Smooth muscle cell (in vitro differentiated cells): ENCODE measurements at regions not wholly inside any gene's neighbourhood (a gene's known extent, or its start where the extent isn't known, plus 50 kb on each side); places are given as distances from the start of the nearest gene placed in this dataset.

Source experiments
- DNase-seq: peaks from one replicate; lab custom pipeline; 2025; ENCODE audit not compliant: unreplicated experiment; lab: John Stamatoyannopoulos, UW
- H2AFZ ChIP-seq: fragments of 200-600 bp; sonication (generic); 2 replicates; pipeline ENCODE4 v1.6.0; 2016; ENCODE audit warnings: antibody characterized with exemption, low read depth, mild to moderate bottlenecking
- H3F3A ChIP-seq: fragments of 200-600 bp; sonication (generic); 2 replicates; pipeline ENCODE4 v1.6.0; 2017; ENCODE audit warnings: antibody characterized with exemption, low read depth
- H3K27ac ChIP-seq: fragments of 200-600 bp; sonication (generic); 2 replicates; pipeline ENCODE4 v1.5.1; 2016; ENCODE audit warnings: low read depth, mild to moderate bottlenecking
- H3K27me3 ChIP-seq: fragments of 200-600 bp; sonication (generic); 2 replicates; pipeline ENCODE4 v1.6.1; 2016; ENCODE audit warnings: low read depth, mild to moderate bottlenecking
- H3K36me3 ChIP-seq: fragments of 200-600 bp; sonication (generic); 2 replicates; pipeline ENCODE4 v1.5.1; 2016; ENCODE audit warnings: low read depth
- H3K4me1 ChIP-seq: fragments of 200-600 bp; sonication (generic); 2 replicates; pipeline ENCODE4 v1.5.1; 2016; ENCODE audit warnings: low read depth
- H3K4me2 ChIP-seq: fragments of 200-600 bp; sonication (generic); 2 replicates; pipeline ENCODE4 v1.6.0; 2016; ENCODE audit warnings: mild to moderate bottlenecking
- H3K4me3 ChIP-seq: fragments of 200-600 bp; sonication (generic); 2 replicates; pipeline ENCODE4 v1.5.1; 2016; ENCODE audit warnings: mild to moderate bottlenecking
- H3K79me2 ChIP-seq: fragments of 200-600 bp; sonication (generic); 2 replicates; pipeline ENCODE4 v1.6.0; 2016; ENCODE audit warnings: low read depth, mild to moderate bottlenecking
- H3K9ac ChIP-seq: fragments of 200-600 bp; sonication (generic); 2 replicates; pipeline ENCODE4 v1.6.0; 2016; ENCODE audit warnings: low read depth
- H3K9me3 ChIP-seq: fragments of 200-600 bp; sonication (generic); replicated peaks from 2 replicates; pipeline ENCODE4 v1.5.1; 2016; ENCODE audit warnings: low read depth
- H4K20me1 ChIP-seq: fragments of 200-600 bp; sonication (generic); 2 replicates; pipeline ENCODE4 v1.6.0; 2016; ENCODE audit warnings: low read depth
- WGBS: methylation state at CpG from one replicate; pipeline ENCODE4 v1.1.7; 2016; ENCODE audit warnings: low lambda C conversion rate; 5-methylcytosine and 5-hydroxymethylcytosine counted together
- TF ChIP-seq, protein P1 (sequence below): fragments of 200-600 bp; sonication (generic); IDR thresholded peaks from 2 replicates; pipeline ENCODE4 v1.5.1; 2017; ENCODE audit warnings: borderline replicate concordance, mild to moderate bottlenecking, antibody characterized with exemption; ENCODE audit not compliant: insufficient read depth, poor library complexity, severe bottlenecking

DNA sequence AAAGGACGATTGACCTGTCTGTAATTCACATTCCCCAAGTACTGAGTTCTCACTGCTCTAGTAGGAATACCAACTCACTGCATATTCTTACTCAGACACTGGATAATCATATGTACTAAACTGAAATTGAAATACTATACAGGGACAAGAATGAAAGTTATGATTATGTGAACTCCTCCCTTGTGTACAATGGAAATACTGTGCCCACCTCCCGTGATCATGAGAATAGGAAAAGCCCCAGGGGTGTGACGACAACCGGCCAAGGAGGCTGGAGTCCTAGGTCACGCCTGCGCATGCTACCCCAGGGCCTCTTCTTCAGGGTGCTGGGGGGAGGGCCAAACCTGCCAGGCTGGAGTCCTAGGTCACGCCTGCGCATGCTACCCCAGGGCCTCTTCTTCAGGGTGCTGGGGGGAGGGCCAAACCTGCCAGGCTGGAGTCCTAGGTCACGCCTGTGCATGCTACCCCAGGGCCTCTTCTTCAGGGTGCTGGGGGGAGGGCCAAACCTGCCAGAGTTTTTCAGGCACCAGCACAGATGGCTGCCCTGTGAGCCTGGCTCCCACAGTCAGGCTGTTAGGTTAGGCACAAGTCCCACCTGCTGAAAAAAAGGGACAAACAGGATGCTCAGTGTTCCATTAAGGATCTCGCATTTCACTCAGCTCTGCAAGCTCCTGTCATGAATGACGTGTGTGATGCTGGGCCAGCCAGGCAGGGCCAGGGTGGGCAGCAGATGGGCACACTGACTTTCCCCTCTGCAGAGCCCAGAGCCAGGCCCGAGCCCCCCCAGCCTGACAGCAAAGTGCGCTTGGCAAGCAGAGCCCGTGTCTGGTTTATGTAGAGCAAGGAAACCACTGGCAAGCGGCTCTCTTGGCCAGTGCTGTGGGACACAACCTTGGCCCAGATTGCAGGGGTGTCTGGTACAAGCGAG is 107.7 kb downstream of the FOXF2 start:
- WGBS = 89% methylated on average over 16 of the region's 16 CpGs
- no peak overlapping the region for H3K4me2 ChIP-seq
- no peaks in the 10 kb centered on the region for H3K9me3 ChIP-seq
- no peaks in the 10 kb centered on the region for H3K4me1 ChIP-seq
- H4K20me1 ChIP-seq = no peaks in the 10 kb centered on the region
- H3K4me3 ChIP-seq = no peak overlapping the region
- no peaks in the 10 kb centered on the region for H3K27me3 ChIP-seq
- DNase-seq = no peak
- TF ChIP-seq, protein P1, sequence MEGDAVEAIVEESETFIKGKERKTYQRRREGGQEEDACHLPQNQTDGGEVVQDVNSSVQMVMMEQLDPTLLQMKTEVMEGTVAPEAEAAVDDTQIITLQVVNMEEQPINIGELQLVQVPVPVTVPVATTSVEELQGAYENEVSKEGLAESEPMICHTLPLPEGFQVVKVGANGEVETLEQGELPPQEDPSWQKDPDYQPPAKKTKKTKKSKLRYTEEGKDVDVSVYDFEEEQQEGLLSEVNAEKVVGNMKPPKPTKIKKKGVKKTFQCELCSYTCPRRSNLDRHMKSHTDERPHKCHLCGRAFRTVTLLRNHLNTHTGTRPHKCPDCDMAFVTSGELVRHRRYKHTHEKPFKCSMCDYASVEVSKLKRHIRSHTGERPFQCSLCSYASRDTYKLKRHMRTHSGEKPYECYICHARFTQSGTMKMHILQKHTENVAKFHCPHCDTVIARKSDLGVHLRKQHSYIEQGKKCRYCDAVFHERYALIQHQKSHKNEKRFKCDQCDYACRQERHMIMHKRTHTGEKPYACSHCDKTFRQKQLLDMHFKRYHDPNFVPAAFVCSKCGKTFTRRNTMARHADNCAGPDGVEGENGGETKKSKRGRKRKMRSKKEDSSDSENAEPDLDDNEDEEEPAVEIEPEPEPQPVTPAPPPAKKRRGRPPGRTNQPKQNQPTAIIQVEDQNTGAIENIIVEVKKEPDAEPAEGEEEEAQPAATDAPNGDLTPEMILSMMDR = no peak
- H3K9ac ChIP-seq = no peak overlapping the region
- no peaks in the 10 kb centered on the region for H3K36me3 ChIP-seq
- no peak overlapping the region for H3K27ac ChIP-seq
- H3F3A ChIP-seq = no peaks in the 10 kb centered on the region
- H2AFZ ChIP-seq = no peak overlapping the region
- no peaks in the 10 kb centered on the region for H3K79me2 ChIP-seq

DNA sequence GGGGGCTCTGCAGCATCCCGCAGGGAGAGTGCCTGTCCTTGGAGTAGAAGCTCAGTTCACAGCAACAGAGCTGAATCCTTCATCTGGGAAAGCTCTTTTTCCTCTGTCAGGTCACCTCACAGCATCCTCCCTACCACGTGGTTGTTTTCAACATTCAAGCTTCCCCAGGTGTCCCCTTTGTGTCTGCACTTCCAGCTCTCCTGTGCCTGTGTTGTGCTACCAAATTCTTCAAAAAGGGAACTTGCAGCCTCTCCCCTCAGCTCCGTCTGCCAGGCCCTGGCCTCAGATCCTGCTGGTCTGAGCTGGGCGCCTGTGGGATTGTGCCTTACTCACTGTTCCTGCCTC is 108.4 kb downstream of the FOXF2 start:
- Histone ChIP-seq H3K36me3 (no peaks in the 10 kb centered on the region), H2AFZ (no peak overlapping the region), H3F3A (no peaks in the 10 kb centered on the region), H4K20me1 (no peaks in the 10 kb centered on the region), H3K79me2 (no peaks in the 10 kb centered on the region), H3K9me3 (no peaks in the 10 kb centered on the region), H3K9ac (no peak overlapping the region), H3K27ac (no peak overlapping the region), H3K4me1 (no peaks in the 10 kb centered on the region), H3K4me2 (no peak overlapping the region), H3K27me3 (no peaks in the 10 kb centered on the region), H3K4me3 (no peak overlapping the region)
- 68% methylated on average over 4 of the region's 4 CpGs for WGBS
- DNase-seq = no peak
- TF ChIP-seq, protein P1 = no peak

DNA sequence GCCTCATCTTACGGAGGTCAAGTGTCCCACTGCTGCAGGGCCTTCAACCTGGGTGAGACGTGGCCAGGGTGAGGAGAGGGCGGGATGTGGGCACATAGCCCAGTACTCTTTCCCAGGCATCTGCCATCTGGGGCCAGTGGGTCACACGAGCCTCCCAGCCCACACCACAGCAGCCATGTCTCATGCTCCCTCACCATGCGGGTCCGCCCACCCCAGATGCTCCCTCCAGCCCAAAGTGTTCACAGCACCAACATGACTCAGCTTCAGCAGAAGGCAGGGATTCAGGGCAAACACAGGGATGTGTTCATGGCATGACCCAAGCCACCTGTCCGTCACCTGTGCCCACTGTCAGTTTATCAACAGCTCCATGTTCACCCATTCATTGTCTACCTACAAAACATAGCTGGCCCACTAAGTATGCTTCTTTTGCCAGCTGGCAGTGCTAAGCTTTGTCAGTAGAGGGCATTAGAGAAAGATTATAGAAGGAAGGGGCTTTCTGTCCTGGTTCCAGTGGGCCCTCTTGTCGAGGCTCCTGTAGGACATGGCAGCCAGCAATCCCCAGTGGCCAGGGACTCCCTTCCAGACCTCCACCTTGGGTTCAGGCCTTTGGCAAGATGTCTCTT is 109.2 kb downstream of the FOXF2 start:
- DNase-seq = no peak
- Histone ChIP-seq H2AFZ (no peak overlapping the region), H3K36me3 (no peaks in the 10 kb centered on the region)

More for the DNA sequence above, 109.2 kb downstream of the FOXF2 start:
- WGBS = 84% methylated on average over 8 of the region's 8 CpGs
- H3K4me1 ChIP-seq = no peaks in the 10 kb centered on the region
- no peaks in the 10 kb centered on the region for H3K27me3 ChIP-seq
- no peaks in the 10 kb centered on the region for H3K79me2 ChIP-seq
- H4K20me1 ChIP-seq = no peaks in the 10 kb centered on the region
- H3K9ac ChIP-seq = no peak overlapping the region
- H3K4me3 ChIP-seq = no peak overlapping the region
- no peak overlapping the region for H3K27ac ChIP-seq
- no peaks in the 10 kb centered on the region for H3K9me3 ChIP-seq
- no peaks in the 10 kb centered on the region for H3F3A ChIP-seq
- TF ChIP-seq, protein P1 = no peak
- no peak overlapping the region for H3K4me2 ChIP-seq
